HCEC 1CT (cell line): ENCODE measurements at regions not wholly inside any gene's neighbourhood (a gene's known extent, or its start where the extent isn't known, plus 50 kb on each side); places are given as distances from the start of the nearest gene placed in this dataset.

Source experiments
- DNase-seq: peaks from one replicate; pipeline ENCODE4 v3.0.0-alpha.2; 2017

DNA sequence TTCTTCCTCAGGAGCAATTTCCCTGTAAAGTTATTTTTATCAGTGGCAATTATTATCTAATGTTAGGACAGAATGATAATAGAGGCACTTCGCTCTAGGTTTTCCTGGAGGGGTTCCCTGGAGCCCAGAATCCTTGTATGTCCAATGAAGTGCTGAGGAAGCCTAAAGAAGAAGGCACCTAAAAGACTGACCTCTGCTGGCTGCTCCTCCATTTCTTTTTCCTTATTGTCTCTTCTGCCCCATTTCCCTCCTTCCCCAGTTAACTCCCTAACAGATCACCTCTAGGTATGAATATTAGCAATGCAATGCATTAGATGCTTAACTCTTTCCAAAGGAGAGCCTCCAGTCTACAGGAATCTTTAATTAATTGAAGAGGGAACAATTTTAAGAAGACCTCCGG lies 985.4 kb downstream of the DIAPH3 start:
- peak; percentile 14 for DNase-seq

- DNase-seq, result no peak
These were observed 981.5 kb downstream of the DIAPH3 start for GRCh38 chr13:59182241-59182640.

- no peak for DNase-seq
These were observed 966.3 kb downstream of the DIAPH3 start for GRCh38 chr13:59197397-59197796.

GRCh38 chr13:59201841-59202240 lies 961.9 kb downstream of the DIAPH3 start:
- no peak for DNase-seq

DNA sequence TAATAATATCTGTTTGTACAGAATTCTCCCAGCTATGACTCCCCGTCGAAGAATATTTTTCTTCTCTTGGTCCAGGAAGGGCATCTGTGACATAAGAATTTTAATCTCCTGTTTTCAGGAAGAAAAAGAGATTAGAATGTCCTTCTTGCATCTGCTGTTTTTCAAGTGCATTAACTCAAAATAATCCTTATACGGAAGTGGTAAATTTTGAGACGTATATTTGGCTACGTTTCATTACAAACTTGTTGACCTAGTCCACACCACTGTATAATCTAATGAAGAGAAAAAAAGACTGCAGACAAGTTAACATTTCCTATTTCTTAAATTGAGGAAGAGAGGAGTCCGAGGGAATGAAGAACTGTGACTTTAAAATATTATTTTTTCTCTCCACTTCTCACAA lies 959.9 kb downstream of the DIAPH3 start:
- DNase-seq, result no peak

GRCh38 chr13:59205501-59205900 lies 958.2 kb downstream of the DIAPH3 start:
- DNase-seq, result no peak

DNA sequence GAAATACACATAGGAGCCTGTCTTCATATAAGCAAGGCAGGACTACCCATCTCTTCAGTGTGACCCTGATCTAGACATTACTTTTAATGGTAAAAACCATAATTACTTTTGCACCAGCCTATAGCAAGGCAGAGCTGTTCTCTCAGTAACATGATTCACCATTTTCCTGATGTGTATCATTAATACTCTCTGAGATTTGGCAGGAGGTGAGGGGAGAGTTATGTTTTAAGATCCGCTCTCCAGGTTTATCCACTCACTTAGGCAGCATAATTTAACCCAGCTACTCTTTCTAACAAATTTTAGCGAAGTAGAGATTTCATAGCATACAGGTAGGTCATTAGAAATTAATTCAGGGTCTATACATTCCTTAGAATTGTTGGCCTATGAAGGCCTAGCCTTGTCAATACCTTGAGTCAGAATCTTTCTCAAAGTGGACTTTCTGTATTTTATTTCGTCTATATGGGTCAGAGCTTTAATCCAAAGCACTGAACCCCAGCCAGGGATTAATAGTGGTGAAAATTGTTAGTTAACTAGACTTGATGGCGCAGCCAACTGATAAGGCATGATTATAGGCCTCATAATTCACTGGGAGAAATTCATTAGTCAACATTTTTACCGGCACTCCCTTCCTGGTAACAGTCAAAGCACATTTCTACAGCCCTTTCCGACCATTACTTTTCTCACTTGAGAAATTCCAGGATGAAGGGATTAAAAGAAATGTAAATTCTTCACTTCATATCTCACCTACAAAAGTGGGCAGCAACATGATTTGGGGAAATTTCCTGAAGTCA lies 955.1 kb downstream of the DIAPH3 start:
- no peak for DNase-seq

DNA sequence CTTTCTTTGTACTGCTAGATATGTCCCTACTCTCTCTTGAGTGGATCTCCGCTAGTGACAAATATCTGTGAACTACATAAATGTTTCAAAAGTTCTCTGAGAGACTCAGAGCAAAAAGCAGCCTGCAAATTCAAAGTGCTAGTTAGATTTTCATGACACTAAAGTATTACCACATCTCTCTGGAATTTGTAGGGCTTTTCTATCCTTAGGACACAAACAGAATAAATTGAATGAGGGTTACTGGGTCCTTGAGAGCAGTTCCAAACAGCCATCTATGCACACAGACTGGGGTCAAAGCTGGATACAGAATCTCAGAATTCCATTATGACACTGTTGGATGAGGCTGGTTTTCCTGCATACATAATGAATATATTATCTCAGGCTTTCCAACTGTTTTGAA lies 953.2 kb downstream of the DIAPH3 start:
- DNase-seq, result no peak

DNA sequence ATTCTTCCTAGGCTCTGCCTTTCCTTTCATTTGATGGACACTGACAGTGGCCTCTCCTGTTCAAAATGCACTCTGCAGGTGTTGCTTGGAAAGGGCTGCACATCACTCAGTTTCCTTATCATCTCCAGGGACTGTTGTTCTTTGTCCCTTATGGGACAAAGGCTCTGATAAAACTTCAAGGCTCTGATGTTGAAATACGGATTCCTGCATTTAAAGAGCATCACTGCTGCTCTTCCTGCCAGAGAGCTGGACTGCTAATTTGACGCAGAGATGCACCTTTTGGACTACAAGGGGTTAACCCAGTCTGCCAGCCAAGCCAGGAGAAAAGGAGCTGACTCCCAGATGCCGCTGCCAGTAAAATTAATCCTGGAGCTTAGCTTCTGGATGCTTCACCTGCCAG lies 952.1 kb downstream of the DIAPH3 start:
- DNase-seq, result no peak

DNA sequence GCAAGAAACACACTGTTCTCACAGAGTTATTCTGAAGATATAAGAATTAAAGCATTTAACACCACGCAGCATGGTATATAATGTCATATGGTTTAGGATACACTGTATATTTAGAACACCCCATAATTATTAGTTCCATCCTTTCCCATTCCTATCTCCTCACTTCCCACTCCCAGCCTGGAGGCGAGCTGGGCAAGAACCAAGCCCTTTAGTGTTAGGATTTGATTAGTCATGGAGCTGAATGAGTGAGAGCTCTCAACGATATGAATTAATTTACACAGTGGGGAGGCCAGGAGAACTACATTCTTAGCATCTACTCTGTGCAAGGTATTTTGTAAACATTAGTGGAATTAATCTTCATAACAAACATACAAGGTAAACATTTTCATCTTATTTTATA lies 934.3 kb downstream of the DIAPH3 start:
- no peak for DNase-seq

DNA sequence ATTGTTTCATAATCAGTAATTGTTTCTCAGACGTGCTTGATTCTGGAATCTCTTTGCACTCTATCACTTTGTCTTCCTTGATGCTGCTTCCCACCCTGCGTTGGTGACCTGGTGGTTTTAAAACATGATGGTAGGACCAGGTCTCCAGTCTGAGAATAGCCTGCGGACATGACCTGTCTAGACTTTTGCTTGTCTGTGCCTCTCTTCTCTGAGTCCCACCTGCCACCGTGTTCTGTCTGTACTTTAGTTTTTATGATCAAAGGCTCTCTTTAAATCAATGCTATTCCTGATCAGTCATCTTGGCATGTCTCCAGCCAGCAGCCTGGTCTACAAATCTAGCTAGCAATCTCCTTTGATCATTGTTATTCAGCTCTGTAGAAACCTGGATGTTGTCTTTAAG lies 933.9 kb downstream of the DIAPH3 start:
- no peak for DNase-seq

- DNase-seq, result no peak
These were observed 933.1 kb downstream of the DIAPH3 start for GRCh38 chr13:59230484-59231264.

DNA sequence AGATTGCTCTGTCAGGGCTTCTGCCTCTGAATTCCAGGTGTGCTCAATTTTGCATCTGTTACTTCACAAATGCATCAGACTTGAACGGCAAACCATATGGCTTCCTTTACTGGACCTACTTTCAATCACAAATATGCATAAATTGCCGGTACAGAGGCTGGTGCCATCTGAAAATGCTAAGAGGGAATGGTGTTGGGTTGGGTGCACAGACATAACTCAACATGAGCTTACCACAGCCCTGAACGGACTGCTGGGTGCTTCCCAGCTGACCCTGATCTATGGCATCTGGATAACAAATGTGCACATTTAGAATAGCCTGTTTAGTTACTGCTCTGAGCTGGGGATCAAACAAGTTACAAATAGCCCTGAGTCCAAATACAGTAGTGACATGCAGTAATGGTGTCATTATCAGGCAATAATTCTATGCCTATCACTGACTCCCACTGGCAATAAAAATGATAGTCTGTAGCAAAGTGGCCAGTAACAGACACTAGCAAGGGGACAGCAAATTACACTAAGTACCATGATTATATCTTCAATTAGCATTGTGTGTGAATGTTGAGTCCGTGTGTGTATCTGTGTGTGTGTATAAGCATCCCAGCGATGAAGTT lies 927.3 kb downstream of the DIAPH3 start:
- no peak for DNase-seq

DNA sequence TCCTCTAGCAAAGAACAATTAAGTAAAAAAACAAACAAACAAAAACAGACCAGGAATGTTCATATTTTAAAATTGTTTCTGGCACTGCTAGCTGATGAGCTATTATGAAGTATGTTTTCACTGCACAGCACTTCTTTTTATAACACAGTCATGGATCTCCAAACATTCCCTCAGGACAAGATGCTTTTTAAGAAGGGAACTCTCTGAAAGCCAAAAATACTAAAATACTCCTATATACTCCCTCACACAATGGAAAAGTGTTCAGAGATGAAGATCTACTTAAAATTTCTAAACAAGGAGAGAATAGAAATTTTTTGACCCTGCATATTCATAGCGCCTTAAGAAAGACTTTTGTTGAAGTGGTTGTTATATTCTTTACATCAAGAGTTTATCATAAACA lies 926.8 kb downstream of the DIAPH3 start:
- DNase-seq, result no peak

GRCh38 chr13:59247171-59247570 lies 916.6 kb downstream of the DIAPH3 start:
- DNase-seq, result no peak

DNA sequence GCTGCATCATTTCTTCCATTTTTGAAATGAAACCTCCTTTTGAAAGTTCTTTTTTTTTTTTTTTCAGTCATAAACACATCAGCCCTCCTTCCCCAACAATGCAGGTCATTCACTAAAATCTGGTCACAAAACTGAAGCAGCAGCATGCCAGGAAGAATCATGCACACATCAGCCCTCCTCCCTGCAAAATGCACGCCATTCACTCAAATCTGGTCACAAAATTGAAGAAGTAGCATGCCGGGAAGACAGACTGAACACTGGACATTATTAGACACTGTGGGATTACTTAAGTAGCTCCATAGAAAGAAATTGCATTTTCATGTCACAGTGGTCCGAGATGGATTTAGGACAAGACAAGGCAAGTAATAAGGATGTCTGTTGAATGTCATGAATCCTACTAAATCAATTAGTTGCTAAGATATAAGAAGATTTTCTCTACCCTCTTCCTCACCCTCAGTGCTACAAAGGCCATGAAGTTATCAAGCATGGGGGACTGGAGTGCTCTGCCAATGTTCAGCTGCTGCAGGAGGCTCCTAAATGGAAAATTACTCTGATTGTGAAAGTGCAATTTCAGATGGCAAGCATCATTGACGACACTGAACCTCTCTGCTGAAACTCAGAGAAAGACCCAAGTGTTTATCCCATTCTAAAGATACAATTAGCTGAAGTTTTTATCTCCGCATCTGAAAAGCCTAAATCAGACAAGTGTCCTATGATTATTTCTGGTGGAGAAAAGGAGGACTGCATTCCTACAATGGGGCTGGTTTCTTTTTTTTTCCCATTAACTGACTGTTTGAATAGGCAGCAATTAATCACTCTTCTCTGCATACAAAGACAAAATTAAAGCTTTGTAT lies 913.2 kb downstream of the DIAPH3 start:
- DNase-seq, result no peak

- DNase-seq, result no peak
These were observed 904.3 kb downstream of the DIAPH3 start for GRCh38 chr13:59259165-59260000.

DNA sequence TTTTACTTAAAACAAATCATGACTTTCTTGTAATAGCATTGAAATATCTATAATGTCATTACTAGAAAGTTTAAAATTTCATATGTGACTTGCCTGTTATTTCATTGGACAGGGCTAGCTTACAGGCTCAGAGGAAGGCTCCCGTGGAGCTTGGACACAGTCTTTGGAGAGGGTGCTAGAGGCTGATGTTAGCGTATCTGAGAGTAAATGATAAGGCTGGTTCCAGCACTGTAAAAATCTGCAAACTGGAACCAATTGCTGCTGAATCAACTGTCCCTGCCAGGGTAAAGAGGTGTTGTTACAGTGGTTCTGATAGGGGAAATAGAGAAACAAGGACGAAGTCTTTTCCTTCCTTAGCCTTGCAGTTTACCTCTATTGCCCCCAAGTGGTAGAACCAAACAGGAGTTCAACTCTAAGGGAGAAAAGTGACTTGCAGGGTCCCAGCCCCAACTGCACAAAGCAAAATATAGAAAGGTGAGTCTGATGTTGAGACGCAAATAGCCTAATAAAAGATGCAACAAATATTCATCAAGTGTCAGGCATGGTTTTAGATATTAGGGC lies 901.7 kb downstream of the DIAPH3 start:
- DNase-seq, result no peak

GRCh38 chr13:59263531-59263930 lies 900.2 kb downstream of the DIAPH3 start:
- DNase-seq, result no peak

DNA sequence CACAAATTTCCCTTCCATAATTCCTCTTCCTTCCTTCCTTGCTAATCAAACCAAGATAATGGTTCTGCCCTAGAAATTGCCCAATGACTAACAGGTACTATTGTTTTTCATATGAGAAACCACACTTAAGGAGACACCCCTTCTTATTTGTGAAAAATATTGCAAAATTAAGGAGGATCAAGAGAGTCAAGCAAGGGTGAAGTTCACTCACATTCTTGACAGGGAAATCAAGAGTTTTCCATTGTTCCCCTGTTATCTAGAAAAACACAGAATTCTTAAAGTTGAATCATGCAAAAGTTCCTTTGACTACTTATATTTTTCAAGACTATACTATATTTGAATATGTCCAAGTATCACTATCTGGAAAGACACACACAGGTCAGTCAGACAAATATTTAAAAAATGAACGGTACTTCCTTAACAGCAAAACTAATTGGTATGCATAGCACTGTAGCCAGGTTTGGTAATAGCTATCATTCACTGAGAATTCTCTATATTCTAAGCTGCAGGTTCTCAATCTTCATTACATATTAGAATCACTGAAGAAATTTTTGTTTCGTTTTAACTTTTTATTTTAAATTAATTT lies 897.2 kb downstream of the DIAPH3 start:
- no peak for DNase-seq

DNA sequence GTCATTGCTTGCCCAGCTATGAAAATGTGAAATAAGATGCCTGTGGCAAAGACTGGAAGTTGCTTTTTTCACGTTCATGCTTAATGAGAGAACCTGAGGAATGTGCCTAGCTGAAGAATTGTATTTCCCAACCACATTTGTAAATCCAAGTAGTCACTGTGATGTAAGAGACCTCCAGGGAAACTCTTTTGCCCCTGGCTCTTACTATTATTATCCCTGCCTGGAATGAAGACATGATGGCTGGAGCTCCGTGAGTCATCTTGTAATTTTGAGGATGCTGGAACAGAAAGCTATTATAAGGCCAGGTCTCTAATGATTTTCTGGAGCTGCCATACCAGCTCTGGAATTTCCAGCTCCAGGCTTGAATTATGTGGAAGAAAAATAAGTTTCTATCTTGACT lies 894.3 kb downstream of the DIAPH3 start:
- peak; percentile 2 for DNase-seq
